K562 (cell line): ENCODE measurements at regions not wholly inside any gene's neighbourhood (a gene's known extent, or its start where the extent isn't known, plus 50 kb on each side); places are given as distances from the start of the nearest gene placed in this dataset.

ENCODE experiments used
- DEAF1 ChIP-seq: fragments of 450-650 bp; formaldehyde crosslinking; IDR thresholded peaks from 2 replicates; pipeline ENCODE4 v1.4.0; 2020; ENCODE audit warnings: mild to moderate bottlenecking, moderate library complexity
- IRF2 ChIP-seq: sonication (generic); formaldehyde crosslinking; IDR thresholded peaks from 2 replicates; pipeline ENCODE4 v1.8.1; 2022; ENCODE audit warnings: mild to moderate bottlenecking, missing genetic modification reagents
- KDM4B ChIP-seq, 2 experiments: fragments of 450-650 bp in 1 of 2; sonication (generic) in 1 of 2; IDR thresholded peaks; 2 replicates each; pipeline ENCODE4 v1.6.1; 2016 to 2017; ENCODE audit warnings: borderline replicate concordance in 2 of 2, antibody characterized with exemption in 1 of 2, low read depth in 1 of 2, mild to moderate bottlenecking in 1 of 2
- PTTG1 ChIP-seq: fragments of 450-650 bp; IDR thresholded peaks from 2 replicates; pipeline ENCODE4 v1.6.1; 2016; ENCODE audit warnings: low read depth, mild to moderate bottlenecking, missing genetic modification characterization, missing compliant biosample characterization
- TF ChIP-seq, protein P1 (sequence below): fragments of 450-650 bp; IDR thresholded peaks from 2 replicates; pipeline ENCODE4 v1.6.1; 2016; ENCODE audit warnings: mild to moderate bottlenecking, moderate library complexity

GRCh38 chrX:138487866-138488265 is 223.7 kb downstream of the FGF13 start (continued):
- TF ChIP-seq, protein P1, sequence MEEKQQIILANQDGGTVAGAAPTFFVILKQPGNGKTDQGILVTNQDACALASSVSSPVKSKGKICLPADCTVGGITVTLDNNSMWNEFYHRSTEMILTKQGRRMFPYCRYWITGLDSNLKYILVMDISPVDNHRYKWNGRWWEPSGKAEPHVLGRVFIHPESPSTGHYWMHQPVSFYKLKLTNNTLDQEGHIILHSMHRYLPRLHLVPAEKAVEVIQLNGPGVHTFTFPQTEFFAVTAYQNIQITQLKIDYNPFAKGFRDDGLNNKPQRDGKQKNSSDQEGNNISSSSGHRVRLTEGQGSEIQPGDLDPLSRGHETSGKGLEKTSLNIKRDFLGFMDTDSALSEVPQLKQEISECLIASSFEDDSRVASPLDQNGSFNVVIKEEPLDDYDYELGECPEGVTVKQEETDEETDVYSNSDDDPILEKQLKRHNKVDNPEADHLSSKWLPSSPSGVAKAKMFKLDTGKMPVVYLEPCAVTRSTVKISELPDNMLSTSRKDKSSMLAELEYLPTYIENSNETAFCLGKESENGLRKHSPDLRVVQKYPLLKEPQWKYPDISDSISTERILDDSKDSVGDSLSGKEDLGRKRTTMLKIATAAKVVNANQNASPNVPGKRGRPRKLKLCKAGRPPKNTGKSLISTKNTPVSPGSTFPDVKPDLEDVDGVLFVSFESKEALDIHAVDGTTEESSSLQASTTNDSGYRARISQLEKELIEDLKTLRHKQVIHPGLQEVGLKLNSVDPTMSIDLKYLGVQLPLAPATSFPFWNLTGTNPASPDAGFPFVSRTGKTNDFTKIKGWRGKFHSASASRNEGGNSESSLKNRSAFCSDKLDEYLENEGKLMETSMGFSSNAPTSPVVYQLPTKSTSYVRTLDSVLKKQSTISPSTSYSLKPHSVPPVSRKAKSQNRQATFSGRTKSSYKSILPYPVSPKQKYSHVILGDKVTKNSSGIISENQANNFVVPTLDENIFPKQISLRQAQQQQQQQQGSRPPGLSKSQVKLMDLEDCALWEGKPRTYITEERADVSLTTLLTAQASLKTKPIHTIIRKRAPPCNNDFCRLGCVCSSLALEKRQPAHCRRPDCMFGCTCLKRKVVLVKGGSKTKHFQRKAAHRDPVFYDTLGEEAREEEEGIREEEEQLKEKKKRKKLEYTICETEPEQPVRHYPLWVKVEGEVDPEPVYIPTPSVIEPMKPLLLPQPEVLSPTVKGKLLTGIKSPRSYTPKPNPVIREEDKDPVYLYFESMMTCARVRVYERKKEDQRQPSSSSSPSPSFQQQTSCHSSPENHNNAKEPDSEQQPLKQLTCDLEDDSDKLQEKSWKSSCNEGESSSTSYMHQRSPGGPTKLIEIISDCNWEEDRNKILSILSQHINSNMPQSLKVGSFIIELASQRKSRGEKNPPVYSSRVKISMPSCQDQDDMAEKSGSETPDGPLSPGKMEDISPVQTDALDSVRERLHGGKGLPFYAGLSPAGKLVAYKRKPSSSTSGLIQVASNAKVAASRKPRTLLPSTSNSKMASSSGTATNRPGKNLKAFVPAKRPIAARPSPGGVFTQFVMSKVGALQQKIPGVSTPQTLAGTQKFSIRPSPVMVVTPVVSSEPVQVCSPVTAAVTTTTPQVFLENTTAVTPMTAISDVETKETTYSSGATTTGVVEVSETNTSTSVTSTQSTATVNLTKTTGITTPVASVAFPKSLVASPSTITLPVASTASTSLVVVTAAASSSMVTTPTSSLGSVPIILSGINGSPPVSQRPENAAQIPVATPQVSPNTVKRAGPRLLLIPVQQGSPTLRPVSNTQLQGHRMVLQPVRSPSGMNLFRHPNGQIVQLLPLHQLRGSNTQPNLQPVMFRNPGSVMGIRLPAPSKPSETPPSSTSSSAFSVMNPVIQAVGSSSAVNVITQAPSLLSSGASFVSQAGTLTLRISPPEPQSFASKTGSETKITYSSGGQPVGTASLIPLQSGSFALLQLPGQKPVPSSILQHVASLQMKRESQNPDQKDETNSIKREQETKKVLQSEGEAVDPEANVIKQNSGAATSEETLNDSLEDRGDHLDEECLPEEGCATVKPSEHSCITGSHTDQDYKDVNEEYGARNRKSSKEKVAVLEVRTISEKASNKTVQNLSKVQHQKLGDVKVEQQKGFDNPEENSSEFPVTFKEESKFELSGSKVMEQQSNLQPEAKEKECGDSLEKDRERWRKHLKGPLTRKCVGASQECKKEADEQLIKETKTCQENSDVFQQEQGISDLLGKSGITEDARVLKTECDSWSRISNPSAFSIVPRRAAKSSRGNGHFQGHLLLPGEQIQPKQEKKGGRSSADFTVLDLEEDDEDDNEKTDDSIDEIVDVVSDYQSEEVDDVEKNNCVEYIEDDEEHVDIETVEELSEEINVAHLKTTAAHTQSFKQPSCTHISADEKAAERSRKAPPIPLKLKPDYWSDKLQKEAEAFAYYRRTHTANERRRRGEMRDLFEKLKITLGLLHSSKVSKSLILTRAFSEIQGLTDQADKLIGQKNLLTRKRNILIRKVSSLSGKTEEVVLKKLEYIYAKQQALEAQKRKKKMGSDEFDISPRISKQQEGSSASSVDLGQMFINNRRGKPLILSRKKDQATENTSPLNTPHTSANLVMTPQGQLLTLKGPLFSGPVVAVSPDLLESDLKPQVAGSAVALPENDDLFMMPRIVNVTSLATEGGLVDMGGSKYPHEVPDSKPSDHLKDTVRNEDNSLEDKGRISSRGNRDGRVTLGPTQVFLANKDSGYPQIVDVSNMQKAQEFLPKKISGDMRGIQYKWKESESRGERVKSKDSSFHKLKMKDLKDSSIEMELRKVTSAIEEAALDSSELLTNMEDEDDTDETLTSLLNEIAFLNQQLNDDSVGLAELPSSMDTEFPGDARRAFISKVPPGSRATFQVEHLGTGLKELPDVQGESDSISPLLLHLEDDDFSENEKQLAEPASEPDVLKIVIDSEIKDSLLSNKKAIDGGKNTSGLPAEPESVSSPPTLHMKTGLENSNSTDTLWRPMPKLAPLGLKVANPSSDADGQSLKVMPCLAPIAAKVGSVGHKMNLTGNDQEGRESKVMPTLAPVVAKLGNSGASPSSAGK, result no peak
- TF ChIP-seq DEAF1 (CRISPR knock-in tag), result no peak
- no peak for TF ChIP-seq IRF2 (CRISPR knock-in tag)
- no peak for TF ChIP-seq PTTG1 (tag)
- TF ChIP-seq KDM4B (IDR thresholded peaks at IDR 0.05; ENCODE audit: borderline replicate concordance in 2 of 2, low read depth in 1 of 2), result no peak
